ENCODE measurements at regions not wholly inside any gene's neighbourhood (a gene's known extent, or its start where the extent isn't known, plus 50 kb on each side); places are given as distances from the start of the nearest gene placed in this dataset.
"Not testable (repeated sequence)": the region's sequence is repeated elsewhere in the genome, so short reads cannot be mapped to it uniquely, and the experiment has no call there.

DNA sequence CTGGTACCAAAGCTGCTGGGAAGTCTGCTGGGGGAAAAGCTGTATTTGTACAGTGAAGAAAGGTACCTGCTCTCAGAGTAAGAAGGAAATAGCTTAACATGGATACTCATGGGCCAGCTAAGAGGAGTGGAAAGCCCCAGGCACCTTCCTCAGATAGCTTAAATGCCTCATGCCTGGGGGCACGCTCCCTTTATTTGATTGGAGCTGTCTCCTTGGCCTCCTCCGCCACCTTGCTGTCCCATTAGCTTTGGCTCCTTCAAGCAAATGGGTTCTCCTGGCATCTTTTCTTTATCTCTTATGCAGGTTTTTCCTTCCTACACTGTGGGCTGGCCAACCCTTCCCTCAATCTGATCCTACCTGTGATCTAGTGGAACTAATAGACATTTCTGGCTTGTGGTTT, 318.5 kb downstream of the SH2D4B start (continued):
- TF ChIP-seq SREBF1 (IDR thresholded peaks at IDR 0.05; ENCODE audit: low read length): no peak
- TF ChIP-seq, protein P1, sequence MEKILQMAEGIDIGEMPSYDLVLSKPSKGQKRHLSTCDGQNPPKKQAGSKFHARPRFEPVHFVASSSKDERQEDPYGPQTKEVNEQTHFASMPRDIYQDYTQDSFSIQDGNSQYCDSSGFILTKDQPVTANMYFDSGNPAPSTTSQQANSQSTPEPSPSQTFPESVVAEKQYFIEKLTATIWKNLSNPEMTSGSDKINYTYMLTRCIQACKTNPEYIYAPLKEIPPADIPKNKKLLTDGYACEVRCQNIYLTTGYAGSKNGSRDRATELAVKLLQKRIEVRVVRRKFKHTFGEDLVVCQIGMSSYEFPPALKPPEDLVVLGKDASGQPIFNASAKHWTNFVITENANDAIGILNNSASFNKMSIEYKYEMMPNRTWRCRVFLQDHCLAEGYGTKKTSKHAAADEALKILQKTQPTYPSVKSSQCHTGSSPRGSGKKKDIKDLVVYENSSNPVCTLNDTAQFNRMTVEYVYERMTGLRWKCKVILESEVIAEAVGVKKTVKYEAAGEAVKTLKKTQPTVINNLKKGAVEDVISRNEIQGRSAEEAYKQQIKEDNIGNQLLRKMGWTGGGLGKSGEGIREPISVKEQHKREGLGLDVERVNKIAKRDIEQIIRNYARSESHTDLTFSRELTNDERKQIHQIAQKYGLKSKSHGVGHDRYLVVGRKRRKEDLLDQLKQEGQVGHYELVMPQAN (conservative IDR thresholded peaks at IDR 0.05): no peak
- TF ChIP-seq TCF3 (IDR thresholded peaks at IDR 0.05; ENCODE audit: borderline replicate concordance, insufficient read depth, low read depth, low read length): no peak
- TF ChIP-seq BRCA1 (IDR thresholded peaks at IDR 0.05; ENCODE audit: low read depth, low read length): no peak
- TF ChIP-seq, protein P2, sequence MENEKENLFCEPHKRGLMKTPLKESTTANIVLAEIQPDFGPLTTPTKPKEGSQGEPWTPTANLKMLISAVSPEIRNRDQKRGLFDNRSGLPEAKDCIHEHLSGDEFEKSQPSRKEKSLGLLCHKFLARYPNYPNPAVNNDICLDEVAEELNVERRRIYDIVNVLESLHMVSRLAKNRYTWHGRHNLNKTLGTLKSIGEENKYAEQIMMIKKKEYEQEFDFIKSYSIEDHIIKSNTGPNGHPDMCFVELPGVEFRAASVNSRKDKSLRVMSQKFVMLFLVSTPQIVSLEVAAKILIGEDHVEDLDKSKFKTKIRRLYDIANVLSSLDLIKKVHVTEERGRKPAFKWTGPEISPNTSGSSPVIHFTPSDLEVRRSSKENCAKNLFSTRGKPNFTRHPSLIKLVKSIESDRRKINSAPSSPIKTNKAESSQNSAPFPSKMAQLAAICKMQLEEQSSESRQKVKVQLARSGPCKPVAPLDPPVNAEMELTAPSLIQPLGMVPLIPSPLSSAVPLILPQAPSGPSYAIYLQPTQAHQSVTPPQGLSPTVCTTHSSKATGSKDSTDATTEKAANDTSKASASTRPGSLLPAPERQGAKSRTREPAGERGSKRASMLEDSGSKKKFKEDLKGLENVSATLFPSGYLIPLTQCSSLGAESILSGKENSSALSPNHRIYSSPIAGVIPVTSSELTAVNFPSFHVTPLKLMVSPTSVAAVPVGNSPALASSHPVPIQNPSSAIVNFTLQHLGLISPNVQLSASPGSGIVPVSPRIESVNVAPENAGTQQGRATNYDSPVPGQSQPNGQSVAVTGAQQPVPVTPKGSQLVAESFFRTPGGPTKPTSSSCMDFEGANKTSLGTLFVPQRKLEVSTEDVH (IDR thresholded peaks at IDR 0.05; ENCODE audit: low read depth, partially characterized antibody): no peak
- TF ChIP-seq CBX3 (IDR thresholded peaks at IDR 0.05; ENCODE audit: borderline replicate concordance, low read depth): no peak
- TF ChIP-seq HDGF (IDR thresholded peaks at IDR 0.05): no peak
- TF ChIP-seq MYC (IDR thresholded peaks at IDR 0.05; ENCODE audit: insufficient read depth, insufficient read length, insufficient replicate concordance, low read length, severe bottlenecking): no peak

DNA sequence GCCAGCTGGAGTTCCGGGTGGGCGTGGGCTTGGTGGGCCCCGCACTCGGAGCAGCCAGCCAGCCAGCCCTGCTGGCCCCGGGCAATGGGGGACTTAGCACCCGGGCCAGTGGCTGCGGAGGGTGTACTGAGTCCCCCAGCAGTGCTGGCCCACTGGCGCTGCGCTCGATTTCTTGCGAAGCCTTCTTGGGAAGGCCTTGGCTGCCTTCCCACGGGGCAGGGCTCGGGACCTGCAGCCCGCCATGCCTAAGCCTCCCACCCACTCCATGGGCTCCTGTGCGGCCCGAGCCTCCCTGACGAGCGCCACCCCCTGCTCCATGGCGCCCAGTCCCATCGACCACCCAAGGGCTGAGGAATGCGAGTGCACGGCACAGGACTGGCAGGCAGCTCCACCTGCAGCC, 321.6 kb downstream of the SH2D4B start:
- H3K27me3 ChIP-seq (replicated peaks in 1 of 2; ENCODE audit: control insufficient read depth in 2 of 2, insufficient read depth in 2 of 2, low read length in 1 of 2); BruUV-seq (replicated peaks); H3K36me3 ChIP-seq (ENCODE audit: control insufficient read depth in 2 of 2, insufficient read depth in 2 of 2, low read length in 1 of 2); H3K27ac ChIP-seq (ENCODE audit: control insufficient read depth, insufficient read depth); H3K4me2 ChIP-seq (ENCODE audit: control insufficient read depth, insufficient read depth); H3K4me1 ChIP-seq (ENCODE audit: control insufficient read depth, insufficient read depth, low read length); ATAC-seq; POLR2A ChIA-PET; H3K79me2 ChIP-seq (ENCODE audit: control insufficient read depth, insufficient read depth, low read length); H2AFZ ChIP-seq (ENCODE audit: control insufficient read depth, low read depth, low read length); DNase-seq (ENCODE audit: low read depth, low spot score); H3K9me3 ChIP-seq (replicated peaks; ENCODE audit: control insufficient read depth, insufficient read depth, low read length); H3K4me3 ChIP-seq; H3K9ac ChIP-seq (ENCODE audit: control insufficient read depth, insufficient read depth, low read length); CTCF ChIA-PET; H4K20me1 ChIP-seq (ENCODE audit: control insufficient read depth, insufficient read depth); FAIRE-seq; RAD21 ChIA-PET (ENCODE audit: unreplicated experiment): not testable (repeated sequence)
- SMC1A ChIA-PET (ENCODE audit: uncharacterized antibody, unreplicated experiment): interaction anchor here (1.3 to 1.9 kb wide), 2 partner anchors 10 to 320 kb away, joined by 4 to 5 read pairs; no protein-coding TSS in a partner anchor
- intact Hi-C loops (cut with micrococcal nuclease; ENCODE audit: unreplicated experiment) (loop anchor here (5.0 kb wide), 1 partner anchor 88 kb away; no protein-coding TSS in a partner anchor), in situ Hi-C loops (cut with MboI) (loop anchor here (10.0 kb wide), 1 partner anchor 316 kb away; no protein-coding TSS in a partner anchor)
- WGBS (ENCODE audit: insufficient coverage, insufficient replicate concordance, low lambda C conversion rate, missing lambda C conversion rate): 71% methylated on average over 19 of the region's 22 CpGs
